NCI-H510A (cell line): ENCODE measurements at regions not wholly inside any gene's neighbourhood (a gene's known extent, or its start where the extent isn't known, plus 50 kb on each side); places are given as distances from the start of the nearest gene placed in this dataset.
A peak's percentile ranks its signal among the peaks of the same experiment; 100 is the strongest.

ENCODE experiments used
- DNase-seq: peaks from one replicate; lab custom pipeline; 2025; lab: John Stamatoyannopoulos, UW

GRCh38 chr4:55175779-55176231, 50.4 kb upstream of the KDR start:
- no peak for DNase-seq

GRCh38 chr4:55176497-55176896, 51.1 kb upstream of the KDR start:
- no peak for DNase-seq

- DNase-seq: no peak
Measured at GRCh38 chr4:55177461-55177860, 52.1 kb upstream of the KDR start.

GRCh38 chr4:55178226-55179005, 53.0 kb upstream of the KDR start:
- DNase-seq: no peak

GRCh38 chr4:55181010-55182005, 55.9 kb upstream of the KDR start:
- DNase-seq: no peak

GRCh38 chr4:55183926-55184599, 58.7 kb upstream of the KDR start:
- no peak for DNase-seq

- peak; percentile 35 for DNase-seq
Measured at GRCh38 chr4:55184600-55185523, 59.5 kb upstream of the KDR start.

- DNase-seq: no peak
Measured at GRCh38 chr4:55186123-55186522, 60.7 kb upstream of the KDR start.

- DNase-seq: no peak
Measured at GRCh38 chr4:55186700-55187099, 61.3 kb upstream of the KDR start.

GRCh38 chr4:55214172-55214571, 88.8 kb upstream of the KDR start:
- no peak for DNase-seq

GRCh38 chr4:55215087-55215486, 89.7 kb upstream of the KDR start:
- DNase-seq: no peak

- DNase-seq: peak; percentile 64
Measured at GRCh38 chr4:55216863-55217635, 91.7 kb upstream of the KDR start.

GRCh38 chr4:55218041-55218440, 92.6 kb upstream of the KDR start:
- DNase-seq: no peak

- DNase-seq: no peak
Measured at GRCh38 chr4:55237839-55238238, 108.2 kb upstream of the SRD5A3 start.

GRCh38 chr4:55238407-55238806, 107.6 kb upstream of the SRD5A3 start:
- DNase-seq: no peak

GRCh38 chr4:55241461-55241860, 104.6 kb upstream of the SRD5A3 start:
- no peak for DNase-seq

- DNase-seq: no peak
Measured at GRCh38 chr4:55242506-55242905, 103.5 kb upstream of the SRD5A3 start.

GRCh38 chr4:55247521-55247920, 98.5 kb upstream of the SRD5A3 start:
- DNase-seq: no peak

GRCh38 chr4:55248756-55249155, 97.3 kb upstream of the SRD5A3 start:
- DNase-seq: no peak

- no peak for DNase-seq
Measured at GRCh38 chr4:55249476-55249875, 96.6 kb upstream of the SRD5A3 start.
